ENCODE measurements at regions not wholly inside any gene's neighbourhood (a gene's known extent, or its start where the extent isn't known, plus 50 kb on each side); places are given as distances from the start of the nearest gene placed in this dataset.
A peak's percentile ranks its signal among the peaks of the same experiment; 100 is the strongest.
"Not testable (repeated sequence)": the region's sequence is repeated elsewhere in the genome, so short reads cannot be mapped to it uniquely, and the experiment has no call there.

GRCh38 chr2:88984079-88984478, 292.6 kb downstream of the RPIA start:
- FAIRE-seq, result not testable (repeated sequence)

GRCh38 chr2:88986721-88987330, 295.4 kb downstream of the RPIA start:
- DNase-seq (ENCODE audit: low spot score in 2 of 2); FAIRE-seq: not testable (repeated sequence)

More at GRCh38 chr2:88984079-88984478, 292.6 kb downstream of the RPIA start:
- not testable (repeated sequence) for DNase-seq (ENCODE audit: low spot score in 2 of 2)

GRCh38 chr2:88988617-88989016, 297.1 kb downstream of the RPIA start:
- FAIRE-seq; DNase-seq (ENCODE audit: low spot score in 2 of 2): not testable (repeated sequence)

GRCh38 chr2:88992819-88993218, 301.3 kb downstream of the RPIA start:
- not testable (repeated sequence) for DNase-seq (ENCODE audit: low spot score in 2 of 2)

GRCh38 chr2:88994856-88995255, 303.4 kb downstream of the RPIA start:
- not testable (repeated sequence) for FAIRE-seq; DNase-seq (ENCODE audit: low spot score in 2 of 2)

More at GRCh38 chr2:88992819-88993218, 301.3 kb downstream of the RPIA start:
- FAIRE-seq, result not testable (repeated sequence)

GRCh38 chr2:88996588-88996987, 305.1 kb downstream of the RPIA start:
- DNase-seq (ENCODE audit: low spot score in 2 of 2); FAIRE-seq: not testable (repeated sequence)

- DNase-seq (ENCODE audit: low spot score in 2 of 2) (no peak), FAIRE-seq (no peak)
These were observed 307.9 kb downstream of the RPIA start for GRCh38 chr2:88999365-88999764.

GRCh38 chr2:89000235-89000634, 308.8 kb downstream of the RPIA start:
- FAIRE-seq (no peak), DNase-seq (ENCODE audit: low spot score in 2 of 2) (no peak)

GRCh38 chr2:89004238-89004637, 312.8 kb downstream of the RPIA start:
- not testable (repeated sequence) for DNase-seq (ENCODE audit: low spot score in 2 of 2); FAIRE-seq

GRCh38 chr2:89020566-89020965, 329.1 kb downstream of the RPIA start:
- not testable (repeated sequence) for DNase-seq (ENCODE audit: low spot score in 2 of 2); FAIRE-seq

GRCh38 chr2:89026296-89026695, 334.8 kb downstream of the RPIA start:
- not testable (repeated sequence) for DNase-seq (ENCODE audit: low spot score in 2 of 2); FAIRE-seq

- not testable (repeated sequence) for DNase-seq (ENCODE audit: low spot score in 2 of 2); FAIRE-seq
These were observed 335.6 kb downstream of the RPIA start for GRCh38 chr2:89027115-89027514.

- not testable (repeated sequence) for FAIRE-seq; DNase-seq (ENCODE audit: low spot score in 2 of 2)
These were observed 336.1 kb downstream of the RPIA start for GRCh38 chr2:89027536-89027935.

- not testable (repeated sequence) for FAIRE-seq; DNase-seq (ENCODE audit: low spot score in 2 of 2)
These were observed 337.8 kb downstream of the RPIA start for GRCh38 chr2:89029257-89029656.

GRCh38 chr2:89048138-89049066, 356.9 kb downstream of the RPIA start:
- peak in 1 of 2 donors; percentile 4 for DNase-seq (ENCODE audit: low spot score in 2 of 2)
- FAIRE-seq, result not testable (repeated sequence)

GRCh38 chr2:89058616-89059015, 367.1 kb downstream of the RPIA start:
- FAIRE-seq; DNase-seq (ENCODE audit: low spot score in 2 of 2): not testable (repeated sequence)

GRCh38 chr2:89061174-89061573, 369.7 kb downstream of the RPIA start:
- FAIRE-seq; DNase-seq (ENCODE audit: low spot score in 2 of 2): not testable (repeated sequence)

- not testable (repeated sequence) for FAIRE-seq
These were observed 385.3 kb downstream of the RPIA start for GRCh38 chr2:89076771-89077170.

GRCh38 chr2:89092911-89093310, 401.4 kb downstream of the RPIA start:
- DNase-seq (ENCODE audit: low spot score in 2 of 2); FAIRE-seq: not testable (repeated sequence)

More at GRCh38 chr2:89076771-89077170, 385.3 kb downstream of the RPIA start:
- DNase-seq (ENCODE audit: low spot score in 2 of 2), result not testable (repeated sequence)

- DNase-seq (ENCODE audit: low spot score in 2 of 2); FAIRE-seq: not testable (repeated sequence)
These were observed 403.6 kb downstream of the RPIA start for GRCh38 chr2:89095060-89095459.

GRCh38 chr2:89102587-89102986, 411.1 kb downstream of the RPIA start:
- FAIRE-seq; DNase-seq (ENCODE audit: low spot score in 2 of 2): not testable (repeated sequence)
